HG03135 (cell line): ENCODE measurements at regions not wholly inside any gene's neighbourhood (a gene's known extent, or its start where the extent isn't known, plus 50 kb on each side); places are given as distances from the start of the nearest gene placed in this dataset.

Source experiments
- ATAC-seq: cut with Tn5 transposase; IDR thresholded peaks from one replicate; pipeline ENCODE4 v1.9.1; 2021; ENCODE audit warnings: mild to moderate bottlenecking, moderate library complexity; ENCODE audit not compliant: unreplicated experiment

- ATAC-seq: peak; percentile 64
Observed at GRCh38 chr2:152815634-152816257, 97.3 kb downstream of the ARL6IP6 start.

- ATAC-seq: no peak
Observed at GRCh38 chr2:152814475-152815030, 96.1 kb downstream of the ARL6IP6 start.

- no peak for ATAC-seq
Observed at GRCh38 chr2:152813351-152813750, 94.9 kb downstream of the ARL6IP6 start.
